Activated CD4-positive, alpha-beta T cell treated with anti-CD3 and anti-CD28 coated beads, Interleukin-2, amount 10 ng/mL, durations not matched to agents 7 days and 5 days (primary cell): ENCODE measurements at regions not wholly inside any gene's neighbourhood (a gene's known extent, or its start where the extent isn't known, plus 50 kb on each side); places are given as distances from the start of the nearest gene placed in this dataset.

Experiments used
- CTCF ChIA-PET: fragments of 350-600 bp; sonication (Branson Sonifier 250); formaldehyde crosslinking; loops from one replicate; lab custom pipeline; 2021; ENCODE audit warnings: antibody characterized with exemption; lab: Charles Lee
- POLR2A ChIA-PET: fragments of 350-600 bp; sonication (Branson Sonifier 250); formaldehyde crosslinking; loops from one replicate; lab custom pipeline; 2021; ENCODE audit warnings: antibody characterized with exemption; lab: Charles Lee
- DNase-seq: peaks from one replicate; pipeline ENCODE4 v3.0.0-alpha.2; 2020
- H3K27ac Mint-ChIP-seq: one replicate; pipeline ENCODE4 v1.8.0; 2021; ENCODE audit warnings: mild to moderate bottlenecking, moderate library complexity, mixed read lengths
- H3K27me3 Mint-ChIP-seq: one replicate; pipeline ENCODE4 v1.8.0; 2021; ENCODE audit warnings: mixed read lengths
- H3K36me3 Mint-ChIP-seq: one replicate; pipeline ENCODE4 v1.8.0; 2021; ENCODE audit warnings: low read depth, mixed read lengths
- H3K4me1 Mint-ChIP-seq: one replicate; pipeline ENCODE4 v1.8.0; 2021; ENCODE audit warnings: mixed read lengths
- H3K4me3 Mint-ChIP-seq: one replicate; pipeline ENCODE4 v1.8.0; 2021; ENCODE audit warnings: mild to moderate bottlenecking, moderate library complexity, mixed read lengths
- H3K9me3 Mint-ChIP-seq: one replicate; pipeline ENCODE4 v1.8.0; 2021; ENCODE audit warnings: mixed read lengths

DNA sequence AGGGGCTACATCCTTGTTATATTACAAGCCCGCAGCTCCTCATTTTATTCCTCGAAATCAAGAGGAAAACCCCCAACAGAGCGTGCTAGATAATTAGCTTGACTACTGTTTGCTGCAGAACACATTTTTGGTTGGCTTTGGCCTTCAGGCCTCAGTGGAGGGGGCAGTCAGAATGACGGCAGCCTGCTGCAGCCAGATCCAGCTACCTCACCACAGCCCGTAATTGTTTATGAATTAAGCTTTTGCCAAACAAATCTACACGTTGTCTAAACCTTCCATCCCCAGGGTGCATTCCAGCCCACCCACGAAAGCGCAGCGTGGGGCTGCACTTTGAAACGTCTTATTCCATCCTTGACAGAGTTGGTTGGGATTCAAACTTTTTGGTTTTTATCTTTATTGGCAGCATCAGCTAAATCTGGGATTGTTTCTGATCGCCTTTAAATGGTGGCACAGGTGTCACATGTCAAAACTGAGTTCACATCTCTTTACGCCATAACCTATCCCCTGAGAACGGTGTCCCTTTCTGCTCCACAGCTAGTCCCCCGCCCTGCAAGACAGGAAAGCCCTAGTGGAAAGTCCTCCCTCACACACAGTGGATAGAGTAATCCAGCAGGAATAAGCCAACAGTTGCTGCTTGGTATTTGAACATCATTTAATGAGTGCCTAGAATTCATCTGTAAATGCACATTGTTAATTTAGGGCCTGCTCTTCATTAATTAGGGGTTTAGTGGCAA, 195.5 kb downstream of the LMO4 start:
- no peak overlapping the region for H3K27ac Mint-ChIP-seq
- DNase-seq = no peak
- POLR2A ChIA-PET = no interaction called here
- CTCF ChIA-PET = no interaction called here
- no peaks in the 10 kb centered on the region for H3K4me1 Mint-ChIP-seq
- H3K27me3 Mint-ChIP-seq = no peaks in the 10 kb centered on the region
- H3K9me3 Mint-ChIP-seq = no peaks in the 10 kb centered on the region
- H3K4me3 Mint-ChIP-seq = no peak overlapping the region
- H3K36me3 Mint-ChIP-seq = no peaks in the 10 kb centered on the region

- H3K27me3 Mint-ChIP-seq = peaks cover 5% of the 10 kb centered on the region
- CTCF ChIA-PET = no interaction called here
- H3K9me3 Mint-ChIP-seq = no peaks in the 10 kb centered on the region
- no peak overlapping the region for H3K27ac Mint-ChIP-seq
- no peak overlapping the region for H3K4me3 Mint-ChIP-seq
- H3K36me3 Mint-ChIP-seq = no peaks in the 10 kb centered on the region
- H3K4me1 Mint-ChIP-seq = no peaks in the 10 kb centered on the region
- no peak for DNase-seq
- POLR2A ChIA-PET = no interaction called here
These were observed 200.3 kb downstream of the LMO4 start for GRCh38 chr1:87528754-87529517.

DNA sequence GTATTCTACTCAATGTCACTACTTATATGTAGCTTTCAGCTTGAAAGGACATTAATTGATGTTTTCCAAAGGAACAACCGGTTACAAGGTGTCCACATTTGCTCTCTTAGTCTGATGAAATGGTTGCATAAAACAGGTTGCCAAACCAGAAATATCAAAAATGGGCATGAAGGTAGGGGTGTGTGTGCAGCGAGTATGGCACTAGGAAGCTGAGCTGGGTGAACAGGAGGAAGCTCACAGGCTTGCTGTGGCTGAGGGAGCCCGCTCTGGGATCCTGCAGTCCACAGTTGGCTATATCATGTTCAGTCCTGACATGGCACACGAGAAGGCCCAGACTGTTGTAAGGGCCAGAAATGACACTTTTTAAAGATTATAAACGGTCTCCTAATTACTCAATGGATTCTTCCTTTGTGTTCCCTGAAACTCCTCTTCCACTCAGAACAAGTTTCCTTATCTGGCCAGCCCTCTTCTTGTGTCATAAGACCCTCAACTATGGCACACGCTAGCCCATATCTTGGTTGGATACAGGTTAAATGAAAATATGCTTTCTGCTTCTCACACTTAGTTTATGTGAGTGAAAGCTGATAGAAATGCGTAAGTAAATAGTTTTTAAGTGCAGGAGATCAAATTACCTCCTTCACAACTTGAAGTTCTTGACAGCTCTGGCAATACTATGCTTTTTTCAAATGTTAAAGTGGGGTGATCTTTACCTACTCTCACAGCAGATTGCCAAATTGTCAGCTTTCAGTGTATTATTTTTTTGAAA, 201.5 kb downstream of the LMO4 start:
- Mint-ChIP-seq H3K36me3 (no peaks in the 10 kb centered on the region), H3K9me3 (no peaks in the 10 kb centered on the region), H3K27ac (no peak overlapping the region), H3K4me1 (no peaks in the 10 kb centered on the region), H3K27me3 (peaks cover 5% of the 10 kb centered on the region), H3K4me3 (no peak overlapping the region)
- DNase-seq = no peak
- CTCF ChIA-PET = no interaction called here
- POLR2A ChIA-PET = no interaction called here

- Mint-ChIP-seq H3K4me3 (no peak overlapping the region), H3K27ac (no peak overlapping the region), H3K9me3 (peaks cover under 1% of the 10 kb centered on the region), H3K36me3 (no peaks in the 10 kb centered on the region), H3K27me3 (peaks cover 5% of the 10 kb centered on the region), H3K4me1 (no peaks in the 10 kb centered on the region)
- DNase-seq = no peak
- ChIA-PET POLR2A (no interaction called here), CTCF (no interaction called here)
These were observed 206.9 kb downstream of the LMO4 start for GRCh38 chr1:87535551-87535950.

DNA sequence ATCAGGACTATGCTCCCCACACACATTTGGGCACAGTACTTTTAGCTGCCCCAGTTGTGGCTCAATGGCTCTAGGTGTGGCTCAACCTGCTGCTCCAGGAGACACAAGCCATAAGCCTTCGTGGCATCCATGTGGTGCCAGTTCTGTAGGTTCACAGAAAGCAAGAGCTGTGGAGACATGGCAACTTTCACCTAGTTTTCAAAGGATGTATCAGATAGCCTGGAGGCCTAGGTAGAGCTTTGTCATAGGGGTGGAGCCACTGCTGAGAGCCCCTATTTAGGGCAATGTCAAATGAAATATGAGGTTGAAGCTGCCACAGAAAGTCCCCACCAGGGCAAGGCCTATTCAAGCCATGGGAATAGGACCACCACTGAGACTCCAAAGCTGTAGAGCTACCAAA, 210.5 kb downstream of the LMO4 start:
- ChIA-PET POLR2A (no interaction called here), CTCF (no interaction called here)
- H3K36me3 Mint-ChIP-seq = peaks cover 2% of the 10 kb centered on the region
- H3K9me3 Mint-ChIP-seq = peaks cover 16% of the 10 kb centered on the region
- no peak for DNase-seq
- no peak overlapping the region for H3K4me3 Mint-ChIP-seq
- no peak overlapping the region for H3K27ac Mint-ChIP-seq
- no peaks in the 10 kb centered on the region for H3K4me1 Mint-ChIP-seq
- H3K27me3 Mint-ChIP-seq = no peaks in the 10 kb centered on the region

DNA sequence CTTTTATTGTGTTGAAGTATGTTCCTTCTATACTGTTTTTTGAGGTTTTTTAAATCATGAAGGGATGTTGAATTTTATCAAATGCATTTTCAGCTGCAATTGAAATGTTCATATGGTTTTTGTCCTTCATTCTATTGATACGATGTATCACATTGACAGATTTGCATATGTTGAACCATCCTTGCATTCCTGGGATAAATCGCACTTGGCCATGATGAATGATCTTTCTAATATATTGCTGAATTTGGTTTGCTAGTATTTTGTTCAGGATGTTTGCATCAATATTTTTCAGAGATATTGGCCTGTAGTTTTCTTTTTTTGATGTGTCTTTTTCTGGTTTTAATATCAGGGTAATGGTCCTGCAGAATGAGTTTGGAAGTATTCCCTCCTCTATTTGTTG, 214.0 kb downstream of the LMO4 start:
- POLR2A ChIA-PET = no interaction called here
- Mint-ChIP-seq H3K36me3 (peaks cover 2% of the 10 kb centered on the region), H3K27me3 (no peaks in the 10 kb centered on the region), H3K27ac (no peak overlapping the region), H3K9me3 (peaks cover 23% of the 10 kb centered on the region), H3K4me1 (no peaks in the 10 kb centered on the region), H3K4me3 (no peak overlapping the region)
- CTCF ChIA-PET = no interaction called here
- no peak for DNase-seq

GRCh38 chr1:87549738-87550137, 221.1 kb downstream of the LMO4 start:
- no peak for DNase-seq
- Mint-ChIP-seq H3K27me3 (peaks cover 2% of the 10 kb centered on the region), H3K36me3 (no peaks in the 10 kb centered on the region), H3K4me1 (no peaks in the 10 kb centered on the region), H3K4me3 (no peak overlapping the region), H3K27ac (no peak overlapping the region), H3K9me3 (peaks cover 3% of the 10 kb centered on the region)
- ChIA-PET POLR2A (no interaction called here), CTCF (no interaction called here)

GRCh38 chr1:87553511-87553910, 224.8 kb downstream of the LMO4 start:
- Mint-ChIP-seq H3K27me3 (peaks cover 2% of the 10 kb centered on the region), H3K4me1 (no peaks in the 10 kb centered on the region), H3K27ac (no peak overlapping the region), H3K4me3 (no peak overlapping the region), H3K9me3 (no peaks in the 10 kb centered on the region), H3K36me3 (no peaks in the 10 kb centered on the region)
- POLR2A ChIA-PET = no interaction called here
- CTCF ChIA-PET = no interaction called here
- DNase-seq = no peak

DNA sequence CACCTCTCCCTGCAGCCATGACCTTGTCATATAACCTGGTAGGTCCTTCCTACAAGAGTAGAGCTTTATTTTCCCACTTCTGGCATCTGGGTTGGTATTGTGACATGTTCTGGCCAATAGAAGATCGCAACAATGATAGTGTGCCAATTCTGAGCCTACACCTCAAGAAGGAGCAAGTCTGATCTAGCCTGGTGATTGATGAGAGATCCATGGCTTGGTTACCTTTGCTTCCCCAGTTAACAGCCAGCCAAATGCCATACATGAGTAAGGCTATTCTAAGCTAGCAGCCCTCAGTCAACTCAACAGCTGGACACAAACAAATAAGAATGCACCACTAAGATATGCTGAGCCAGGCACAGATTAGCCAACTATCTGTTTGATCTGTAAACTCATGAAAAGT, 226.7 kb downstream of the LMO4 start:
- Mint-ChIP-seq H3K27me3 (no peaks in the 10 kb centered on the region), H3K4me1 (no peaks in the 10 kb centered on the region), H3K4me3 (no peak overlapping the region), H3K36me3 (no peaks in the 10 kb centered on the region), H3K27ac (no peak overlapping the region), H3K9me3 (no peaks in the 10 kb centered on the region)
- CTCF ChIA-PET = no interaction called here
- POLR2A ChIA-PET = no interaction called here
- no peak for DNase-seq

DNA sequence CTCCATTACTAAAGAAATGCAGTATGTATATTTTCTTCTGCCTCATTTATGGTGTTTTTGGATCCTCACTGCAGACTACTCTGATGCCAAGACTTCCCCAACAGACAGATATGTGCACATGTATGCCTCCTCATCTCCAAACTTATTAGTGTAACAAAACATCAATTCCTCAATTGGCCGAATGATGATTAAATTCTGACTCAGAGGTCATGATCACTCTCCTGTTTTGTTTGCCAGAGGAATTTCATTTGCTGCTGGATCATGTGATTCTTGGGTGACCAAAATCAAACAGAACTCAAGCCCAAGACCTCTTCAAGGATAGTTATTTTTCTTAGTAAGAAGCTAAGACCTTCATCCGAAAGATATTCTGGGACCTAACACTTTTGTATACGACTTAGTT, 227.6 kb downstream of the LMO4 start:
- DNase-seq = no peak
- H3K36me3 Mint-ChIP-seq = no peaks in the 10 kb centered on the region
- H3K9me3 Mint-ChIP-seq = no peaks in the 10 kb centered on the region
- POLR2A ChIA-PET = no interaction called here
- no peak overlapping the region for H3K4me3 Mint-ChIP-seq
- no peaks in the 10 kb centered on the region for H3K4me1 Mint-ChIP-seq
- no peaks in the 10 kb centered on the region for H3K27me3 Mint-ChIP-seq
- CTCF ChIA-PET = no interaction called here
- no peak overlapping the region for H3K27ac Mint-ChIP-seq

- Mint-ChIP-seq H3K36me3 (no peaks in the 10 kb centered on the region), H3K4me3 (no peak overlapping the region), H3K9me3 (no peaks in the 10 kb centered on the region), H3K27ac (no peak overlapping the region), H3K27me3 (no peaks in the 10 kb centered on the region), H3K4me1 (no peaks in the 10 kb centered on the region)
- ChIA-PET POLR2A (no interaction called here), CTCF (no interaction called here)
- no peak for DNase-seq
These were observed 230.2 kb downstream of the LMO4 start for GRCh38 chr1:87558921-87559320.

DNA sequence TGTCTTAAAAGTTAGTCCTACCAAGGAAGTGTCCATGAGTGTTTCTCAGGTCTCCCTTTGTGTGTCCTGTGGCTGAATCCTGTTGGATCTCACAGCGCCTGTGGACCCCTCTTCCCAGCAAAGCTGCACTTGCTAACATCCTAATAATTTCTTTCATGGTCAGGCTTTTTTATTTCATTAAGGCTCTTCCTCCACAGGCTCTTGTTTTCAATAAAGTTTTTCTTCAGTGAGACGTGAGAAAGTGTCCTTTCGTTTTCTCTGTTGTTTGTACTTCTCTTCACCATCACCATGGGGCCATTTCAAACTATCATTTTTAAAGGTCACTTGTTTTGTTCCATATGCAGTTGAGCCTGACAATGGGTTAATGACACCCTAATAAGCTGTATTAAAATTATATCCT, 231.5 kb downstream of the LMO4 start:
- Mint-ChIP-seq H3K9me3 (no peaks in the 10 kb centered on the region), H3K27ac (no peak overlapping the region), H3K4me3 (no peak overlapping the region), H3K27me3 (no peaks in the 10 kb centered on the region), H3K4me1 (no peaks in the 10 kb centered on the region), H3K36me3 (no peaks in the 10 kb centered on the region)
- no peak for DNase-seq
- ChIA-PET POLR2A (no interaction called here), CTCF (no interaction called here)

- H3K27me3 Mint-ChIP-seq = no peaks in the 10 kb centered on the region
- no peaks in the 10 kb centered on the region for H3K9me3 Mint-ChIP-seq
- POLR2A ChIA-PET = no interaction called here
- no peak for DNase-seq
- no peak overlapping the region for H3K27ac Mint-ChIP-seq
- H3K4me1 Mint-ChIP-seq = no peaks in the 10 kb centered on the region
- no peak overlapping the region for H3K4me3 Mint-ChIP-seq
- CTCF ChIA-PET = no interaction called here
- H3K36me3 Mint-ChIP-seq = no peaks in the 10 kb centered on the region
These were observed 232.1 kb downstream of the LMO4 start for GRCh38 chr1:87560601-87561360.
